Thyroid gland (tissue), 4 donors: ENCODE measurements at regions not wholly inside any gene's neighbourhood (a gene's known extent, or its start where the extent isn't known, plus 50 kb on each side); places are given as distances from the start of the nearest gene placed in this dataset.

Experiments used
- DNase-seq, 2 donors: peaks; one replicate each; pipeline ENCODE4 v3.0.0-alpha.2; 2019
- H3K27ac ChIP-seq, 3 donors: fragments of 200-600 bp; sonication (generic); 1 replicate in 2 of 3; 2 replicates in 1 of 3; pipeline ENCODE4 v1.5.1; 2016 to 2019; ENCODE audit warnings: mild to moderate bottlenecking in 1 of 3, moderate library complexity in 1 of 3
- H3K27me3 ChIP-seq: fragments of 200-600 bp; sonication (generic); one replicate; pipeline ENCODE4 v1.5.1; 2019
- H3K36me3 ChIP-seq, 2 donors: fragments of 200-600 bp; sonication (generic); one replicate each; pipeline ENCODE4 v1.5.1; 2016 to 2019
- H3K4me1 ChIP-seq, 2 donors: fragments of 200-600 bp; sonication (generic); one replicate each; pipeline ENCODE4 v1.5.1; 2017 to 2019
- H3K4me3 ChIP-seq, 3 donors: fragments of 200-600 bp; sonication (generic); replicated peaks in 1 of 3; 1 replicate in 2 of 3; 2 replicates in 1 of 3; pipeline ENCODE4 v1.5.1; 2016; ENCODE audit warnings: mild to moderate bottlenecking in 1 of 3
- H3K9me3 ChIP-seq: fragments of 200-600 bp; sonication (generic); one replicate; pipeline ENCODE4 v1.5.1; 2017
- POLR2A ChIP-seq, 2 donors: fragments of 450-650 bp; IDR thresholded peaks; one replicate each; pipeline ENCODE4 v1.6.1; 2017; ENCODE audit warnings: antibody characterized with exemption in 2 of 2, mild to moderate bottlenecking in 2 of 2, moderate library complexity in 1 of 2
- WGBS, 2 donors: methylation state at CpG; one replicate each; pipeline ENCODE4 v1.1.5; 2017; 5-methylcytosine and 5-hydroxymethylcytosine counted together
- intact Hi-C: fragments of 100-400 bp; cut with DNase I; formaldehyde crosslinking; loops from one replicate; pipeline ENCODE4 v1.15.1; 2023
- TF ChIP-seq, protein P1 (sequence below), 6 experiments: fragments of 200-600 bp in 3 of 6; fragments of 450-650 bp in 3 of 6; sonication (generic) in 3 of 6; IDR thresholded peaks; one replicate each; pipeline ENCODE4 v1.5.1; 2016 to 2019; ENCODE audit warnings: antibody characterized with exemption in 6 of 6, mild to moderate bottlenecking in 2 of 6, inconsistent platforms in 1 of 6, moderate library complexity in 1 of 6

DNA sequence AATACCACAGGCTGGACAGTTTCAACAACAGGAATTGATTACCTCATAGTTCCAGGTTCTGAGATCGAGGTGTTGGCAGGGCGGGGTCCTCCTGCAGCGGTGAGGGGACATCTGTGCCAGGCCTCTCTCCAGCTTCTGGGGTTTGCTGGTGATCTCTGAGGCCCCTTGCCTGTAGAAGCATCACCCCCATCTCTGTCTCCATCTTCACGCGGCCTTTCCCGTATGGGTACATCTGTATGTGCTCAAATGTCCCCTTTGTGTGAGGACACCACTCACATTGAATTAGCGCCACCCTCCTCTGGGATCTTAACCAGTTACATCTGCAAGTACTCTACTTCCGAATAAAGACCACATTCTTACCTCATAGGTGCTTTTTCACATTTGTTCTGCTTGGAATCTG lies 1029.9 kb downstream of the BRD1 start:
- TF ChIP-seq, protein P1, sequence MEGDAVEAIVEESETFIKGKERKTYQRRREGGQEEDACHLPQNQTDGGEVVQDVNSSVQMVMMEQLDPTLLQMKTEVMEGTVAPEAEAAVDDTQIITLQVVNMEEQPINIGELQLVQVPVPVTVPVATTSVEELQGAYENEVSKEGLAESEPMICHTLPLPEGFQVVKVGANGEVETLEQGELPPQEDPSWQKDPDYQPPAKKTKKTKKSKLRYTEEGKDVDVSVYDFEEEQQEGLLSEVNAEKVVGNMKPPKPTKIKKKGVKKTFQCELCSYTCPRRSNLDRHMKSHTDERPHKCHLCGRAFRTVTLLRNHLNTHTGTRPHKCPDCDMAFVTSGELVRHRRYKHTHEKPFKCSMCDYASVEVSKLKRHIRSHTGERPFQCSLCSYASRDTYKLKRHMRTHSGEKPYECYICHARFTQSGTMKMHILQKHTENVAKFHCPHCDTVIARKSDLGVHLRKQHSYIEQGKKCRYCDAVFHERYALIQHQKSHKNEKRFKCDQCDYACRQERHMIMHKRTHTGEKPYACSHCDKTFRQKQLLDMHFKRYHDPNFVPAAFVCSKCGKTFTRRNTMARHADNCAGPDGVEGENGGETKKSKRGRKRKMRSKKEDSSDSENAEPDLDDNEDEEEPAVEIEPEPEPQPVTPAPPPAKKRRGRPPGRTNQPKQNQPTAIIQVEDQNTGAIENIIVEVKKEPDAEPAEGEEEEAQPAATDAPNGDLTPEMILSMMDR (IDR thresholded peaks at IDR 0.05) = no peak
- no peak for TF ChIP-seq POLR2A (IDR thresholded peaks at IDR 0.05)
- Histone ChIP-seq H3K36me3 (no peaks in the 10 kb centered on the region), H3K4me1 (no peaks in the 10 kb centered on the region), H3K9me3 (no peaks in the 10 kb centered on the region), H3K27ac (no peak overlapping the region), H3K4me3 (no peak overlapping the region), H3K27me3 (no peaks in the 10 kb centered on the region)
- 93 to 97% methylated on average over 7 to 8 of the region's 8 CpGs for WGBS, 2 donors
- intact Hi-C loops = no loop called here
- DNase-seq = no peak

DNA sequence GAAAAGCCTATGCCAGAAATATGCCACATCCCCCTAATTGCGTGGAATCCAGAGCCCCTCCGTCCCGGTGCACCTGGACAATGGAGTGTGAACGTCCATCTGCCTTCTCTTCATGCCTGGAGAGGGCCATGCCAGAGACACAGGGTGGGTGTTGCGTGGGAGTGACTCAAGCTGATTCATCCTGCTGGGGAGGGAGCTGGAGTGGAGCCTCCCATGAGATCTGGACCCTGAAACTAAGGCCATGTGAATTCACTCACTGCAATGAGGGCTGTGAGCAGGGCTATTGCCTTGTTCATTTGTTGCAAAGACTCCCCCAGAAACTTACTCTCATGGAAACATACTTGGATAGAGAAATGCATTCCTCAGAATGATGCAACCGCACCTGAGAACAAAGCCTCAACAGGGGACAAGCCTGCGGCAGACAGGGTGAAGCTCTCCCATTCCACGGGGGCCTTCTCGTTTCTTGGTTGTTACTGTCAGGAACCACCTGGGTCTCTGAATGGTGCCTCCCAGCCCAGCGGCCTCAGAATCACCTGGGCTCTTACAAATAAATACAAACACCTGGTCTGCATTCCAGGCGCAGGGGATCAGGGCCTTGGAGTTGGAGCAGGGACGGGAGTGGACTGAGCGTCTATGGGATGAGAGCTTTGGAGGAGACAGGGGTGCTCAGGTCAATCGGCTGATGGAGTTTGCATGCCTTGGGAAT lies 1031.2 kb downstream of the BRD1 start:
- H3K4me3 ChIP-seq = no peak overlapping the region
- H3K4me1 ChIP-seq = no peaks in the 10 kb centered on the region
- intact Hi-C loops = no loop called here
- no peaks in the 10 kb centered on the region for H3K36me3 ChIP-seq
- 62 to 71% methylated on average over 14 of the region's 14 CpGs for WGBS, 2 donors
- no peaks in the 10 kb centered on the region for H3K27me3 ChIP-seq
- DNase-seq = no peak
- H3K27ac ChIP-seq = no peak overlapping the region
- no peaks in the 10 kb centered on the region for H3K9me3 ChIP-seq
- TF ChIP-seq POLR2A (IDR thresholded peaks at IDR 0.05) = no peak
- TF ChIP-seq, protein P1 (IDR thresholded peaks at IDR 0.05) = no peak

DNA sequence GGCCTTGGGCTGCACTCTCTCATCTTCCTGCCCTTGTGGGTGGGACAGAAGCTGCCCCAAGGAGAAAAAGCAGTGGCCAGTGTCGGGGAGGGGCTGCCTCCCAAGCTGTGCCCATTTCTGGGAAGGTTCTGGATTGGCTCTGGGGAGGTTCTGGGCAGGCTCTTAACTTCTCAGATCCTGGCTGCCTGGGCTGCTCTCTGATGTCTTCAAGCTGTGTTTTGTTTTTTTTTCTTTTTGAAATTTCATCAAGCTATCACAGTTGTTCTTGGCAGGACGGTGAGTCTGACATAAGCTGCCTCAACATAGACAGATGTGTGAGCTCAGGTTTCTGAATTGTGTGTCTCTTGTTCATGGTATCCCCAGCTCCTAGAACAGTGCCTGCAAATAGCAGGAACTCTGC lies 1032.0 kb downstream of the BRD1 start:
- no peak for DNase-seq
- Histone ChIP-seq H3K36me3 (no peaks in the 10 kb centered on the region), H3K27me3 (no peaks in the 10 kb centered on the region), H3K4me3 (no peak overlapping the region), H3K4me1 (no peaks in the 10 kb centered on the region), H3K9me3 (no peaks in the 10 kb centered on the region), H3K27ac (no peak overlapping the region)
- intact Hi-C loops = no loop called here
- TF ChIP-seq POLR2A (IDR thresholded peaks at IDR 0.05) = no peak
- TF ChIP-seq, protein P1 (IDR thresholded peaks at IDR 0.05) = no peak
- 40 to 67% methylated on average over 2 of the region's 2 CpGs for WGBS, 2 donors

DNA sequence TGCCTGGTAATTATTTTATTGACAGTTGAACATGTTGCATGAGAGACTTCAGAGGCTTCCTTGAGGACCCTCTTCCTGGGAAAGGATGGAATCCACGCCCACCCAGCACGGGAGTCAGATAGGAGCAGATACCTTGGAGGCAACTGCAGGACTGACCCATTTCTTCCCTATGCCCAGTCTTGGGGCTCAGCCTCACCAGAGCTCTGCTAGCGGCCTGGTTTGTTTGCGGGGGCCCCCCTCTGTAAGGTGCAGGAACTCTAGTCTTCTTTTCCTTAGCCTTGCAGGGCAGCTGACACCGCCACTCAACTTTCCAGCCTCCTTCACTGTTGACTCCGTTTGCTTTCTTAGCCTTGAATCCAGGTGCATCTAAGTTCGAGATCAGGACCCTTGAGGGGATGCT lies 1032.8 kb downstream of the BRD1 start:
- 78% methylated on average over 7 of the region's 7 CpGs for WGBS, 2 donors
- no peak overlapping the region for H3K4me3 ChIP-seq

DNA sequence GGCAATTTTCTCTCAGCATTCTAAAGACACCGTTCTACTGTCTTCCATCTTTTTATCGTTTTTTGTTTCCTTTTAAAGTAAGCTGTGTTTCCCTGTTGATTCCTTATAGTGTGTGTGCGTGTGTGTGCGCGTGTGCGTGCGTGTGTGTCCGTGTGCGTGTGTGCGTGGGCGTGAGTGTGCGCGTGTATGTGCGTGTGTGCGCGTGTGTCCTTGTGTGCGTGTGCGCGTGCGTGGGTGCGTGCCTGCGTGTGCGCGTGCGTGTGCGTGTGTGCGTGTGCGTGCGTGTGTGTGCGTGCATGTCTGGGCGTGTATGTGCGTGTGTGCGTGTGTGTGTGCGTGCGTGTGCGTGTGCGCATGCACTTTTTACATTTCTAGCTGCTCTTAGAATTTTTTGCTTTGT lies 1033.7 kb downstream of the BRD1 start:
- Histone ChIP-seq H3K9me3 (no peaks in the 10 kb centered on the region), H3K27me3 (no peaks in the 10 kb centered on the region), H3K4me3 (no peak overlapping the region), H3K27ac (no peak overlapping the region), H3K4me1 (no peaks in the 10 kb centered on the region), H3K36me3 (no peaks in the 10 kb centered on the region)
- TF ChIP-seq, protein P1 (IDR thresholded peaks at IDR 0.05) = no peak
- no peak for TF ChIP-seq POLR2A (IDR thresholded peaks at IDR 0.05)
- intact Hi-C loops = no loop called here
- 69 to 91% methylated on average over 31 to 37 of the region's 37 CpGs for WGBS, 2 donors
- no peak for DNase-seq

More for the DNA sequence above, 1032.8 kb downstream of the BRD1 start:
- intact Hi-C loops = no loop called here
- no peak for DNase-seq
- H3K27ac ChIP-seq = no peak overlapping the region
- TF ChIP-seq, protein P1 (IDR thresholded peaks at IDR 0.05) = no peak
- TF ChIP-seq POLR2A (IDR thresholded peaks at IDR 0.05) = no peak
- H3K36me3 ChIP-seq = no peaks in the 10 kb centered on the region
- H3K9me3 ChIP-seq = no peaks in the 10 kb centered on the region
- no peaks in the 10 kb centered on the region for H3K4me1 ChIP-seq
- H3K27me3 ChIP-seq = no peaks in the 10 kb centered on the region
